PC-9 (cell line): ENCODE measurements at regions not wholly inside any gene's neighbourhood (a gene's known extent, or its start where the extent isn't known, plus 50 kb on each side); places are given as distances from the start of the nearest gene placed in this dataset.

Experiments
- CTCF ChIP-seq: fragments of 200-600 bp; sonication (generic); conservative IDR thresholded peaks from 2 replicates; pipeline ENCODE4 v1.6.1; 2017; ENCODE audit warnings: mixed run types, antibody characterized with exemption, mild to moderate bottlenecking, moderate library complexity
- EZH2 ChIP-seq: fragments of 200-600 bp; sonication (generic); IDR thresholded peaks from 2 replicates; pipeline ENCODE4 v1.8.0; 2017; ENCODE audit warnings: antibody characterized with exemption, low read depth

DNA sequence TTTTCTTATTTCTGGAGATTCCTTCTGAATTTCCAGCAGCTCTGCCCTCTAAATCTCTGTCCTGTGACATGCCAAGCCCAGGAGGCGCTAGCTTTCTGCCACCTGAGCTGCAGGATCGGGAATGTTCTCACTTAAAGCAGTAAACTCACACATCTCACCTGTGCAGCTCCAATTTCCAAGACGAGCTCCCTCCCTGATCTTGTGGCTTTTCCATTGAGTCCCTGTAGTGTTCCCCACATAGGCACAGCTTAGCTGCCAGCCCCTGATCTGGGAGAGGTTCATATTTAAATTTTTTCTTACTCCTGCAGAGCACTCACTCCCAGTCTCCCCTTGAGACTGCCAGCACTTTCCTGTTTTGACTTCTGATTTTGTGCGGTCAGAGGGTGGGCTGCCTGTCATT is 479.3 kb downstream of the GLRX3 start:
- TF ChIP-seq EZH2 (no peak), CTCF (no peak)
